PC-9 (cell line): ENCODE measurements at regions not wholly inside any gene's neighbourhood (a gene's known extent, or its start where the extent isn't known, plus 50 kb on each side); places are given as distances from the start of the nearest gene placed in this dataset.
"Not testable (repeated sequence)": the region's sequence is repeated elsewhere in the genome, so short reads cannot be mapped to it uniquely, and the experiment has no call there.

Experiments used
- BruUV-seq: library from RNA; stranded (reverse); fragments of 400-500 nt; replicated peaks from 2 replicates; lab custom pipeline; 2021; lab: Mats Ljungman, UMichigan
- CTCF ChIA-PET: fragments of 300-600 bp; sonication (Branson Sonifier 250); formaldehyde crosslinking; loops from one replicate; lab custom pipeline; 2022; ENCODE audit warnings: antibody characterized with exemption; lab: Charles Lee
- POLR2A ChIA-PET: fragments of 300-600 bp; sonication (Branson Sonifier 250); formaldehyde crosslinking; loops from one replicate; lab custom pipeline; 2022; ENCODE audit warnings: antibody characterized with exemption; ENCODE audit not compliant: unreplicated experiment; lab: Charles Lee
- DNase-seq, 2 experiments: peaks; one replicate each; pipeline versions ENCODE4 v3.0.0 to v3.0.0-alpha.2; 2015 to 2022; ENCODE audit warnings: mixed read lengths in 1 of 2
- H2AFZ ChIP-seq: fragments of 200-600 bp; sonication (generic); 2 replicates; pipeline ENCODE4 v1.8.1; 2017; ENCODE audit warnings: antibody characterized with exemption
- H3F3A ChIP-seq: fragments of 200-600 bp; sonication (generic); 2 replicates; pipeline ENCODE4 v1.8.1; 2017; ENCODE audit warnings: antibody characterized with exemption, mild to moderate bottlenecking, low read depth; ENCODE audit not compliant: insufficient read depth
- H3K27ac ChIP-seq: fragments of 200-600 bp; sonication (generic); 2 replicates; pipeline ENCODE4 v1.6.1; 2016; ENCODE audit warnings: mixed run types
- H3K27me3 ChIP-seq: fragments of 200-600 bp; sonication (generic); 2 replicates; pipeline ENCODE4 v1.6.1; 2016; ENCODE audit warnings: low read depth, mixed run types; ENCODE audit not compliant: insufficient read depth
- H3K36me3 ChIP-seq: fragments of 200-600 bp; sonication (generic); 2 replicates; pipeline ENCODE4 v1.6.1; 2016; ENCODE audit warnings: low read depth, mixed run types
- H3K4me1 ChIP-seq: fragments of 200-600 bp; sonication (generic); replicated peaks from 2 replicates; pipeline ENCODE4 v1.6.1; 2016; ENCODE audit warnings: mixed run types; ENCODE audit not compliant: insufficient read depth
- H3K4me2 ChIP-seq: fragments of 200-600 bp; sonication (generic); 2 replicates; pipeline ENCODE4 v1.6.1; 2017; ENCODE audit warnings: mixed run types
- H3K4me3 ChIP-seq: fragments of 200-600 bp; sonication (generic); 2 replicates; pipeline ENCODE4 v1.6.1; 2016; ENCODE audit warnings: mixed run types
- H3K79me2 ChIP-seq: fragments of 200-600 bp; sonication (generic); 2 replicates; pipeline ENCODE4 v1.6.1; 2017; ENCODE audit warnings: low read depth, mixed run types
- H3K9me2 ChIP-seq: fragments of 200-600 bp; sonication (generic); 2 replicates; pipeline ENCODE4 v1.8.1; 2017; ENCODE audit warnings: mild to moderate bottlenecking; ENCODE audit not compliant: insufficient read depth
- H3K9me3 ChIP-seq: fragments of 200-600 bp; sonication (generic); 2 replicates; pipeline ENCODE4 v1.8.1; 2016; ENCODE audit warnings: low read depth; ENCODE audit not compliant: insufficient read depth
- H4K20me1 ChIP-seq: fragments of 200-600 bp; sonication (generic); 2 replicates; pipeline ENCODE4 v1.8.1; 2017; ENCODE audit not compliant: insufficient read depth
- EZH2 ChIP-seq: fragments of 200-600 bp; sonication (generic); IDR thresholded peaks from 2 replicates; pipeline ENCODE4 v1.8.0; 2017; ENCODE audit warnings: antibody characterized with exemption, low read depth
- intact Hi-C: fragments of 100-400 bp; cut with micrococcal nuclease; formaldehyde crosslinking; loops from one replicate; pipeline ENCODE4 v1.10.0; 2022; ENCODE audit not compliant: unreplicated experiment
- TF ChIP-seq, protein P1 (sequence below): fragments of 200-600 bp; sonication (generic); conservative IDR thresholded peaks from 2 replicates; pipeline ENCODE4 v1.6.1; 2017; ENCODE audit warnings: mixed run types, antibody characterized with exemption, mild to moderate bottlenecking, moderate library complexity

DNA sequence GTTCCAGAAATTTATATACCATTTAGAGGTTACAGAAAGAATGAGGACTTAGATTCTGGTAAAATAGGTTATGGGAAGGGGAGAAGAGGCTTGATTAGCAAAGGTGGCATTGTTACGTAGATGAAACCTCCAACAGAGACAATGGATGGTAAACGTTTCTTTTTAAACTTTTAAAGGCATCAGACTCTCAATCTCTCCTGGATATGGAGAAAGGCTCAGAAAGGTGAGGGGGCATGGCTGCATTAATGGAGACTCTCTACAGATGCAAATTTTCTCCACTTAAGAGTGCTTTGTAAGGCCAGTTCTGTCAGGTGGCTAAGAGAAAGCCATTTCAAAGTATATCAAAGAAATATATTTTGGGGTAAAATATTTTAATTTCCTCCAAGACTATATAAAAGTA, 240.9 kb upstream of the PTER start:
- ChIA-PET CTCF (no interaction called here), POLR2A (no interaction called here)
- Histone ChIP-seq H3K36me3 (no peaks in the 10 kb centered on the region), H3K79me2 (no peaks in the 10 kb centered on the region), H3K9me3 (no peaks in the 10 kb centered on the region), H3K4me2 (no peak overlapping the region), H3K27me3 (no peaks in the 10 kb centered on the region), H3K4me3 (no peak overlapping the region), H3F3A (no peaks in the 10 kb centered on the region), H3K27ac (no peak overlapping the region), H4K20me1 (no peaks in the 10 kb centered on the region), H2AFZ (no peak overlapping the region), H3K4me1 (no peaks in the 10 kb centered on the region), H3K9me2 (no peaks in the 10 kb centered on the region)
- intact Hi-C loops = no loop called here
- DNase-seq = no peak
- BruUV-seq = no TSS peak
- TF ChIP-seq, protein P1, sequence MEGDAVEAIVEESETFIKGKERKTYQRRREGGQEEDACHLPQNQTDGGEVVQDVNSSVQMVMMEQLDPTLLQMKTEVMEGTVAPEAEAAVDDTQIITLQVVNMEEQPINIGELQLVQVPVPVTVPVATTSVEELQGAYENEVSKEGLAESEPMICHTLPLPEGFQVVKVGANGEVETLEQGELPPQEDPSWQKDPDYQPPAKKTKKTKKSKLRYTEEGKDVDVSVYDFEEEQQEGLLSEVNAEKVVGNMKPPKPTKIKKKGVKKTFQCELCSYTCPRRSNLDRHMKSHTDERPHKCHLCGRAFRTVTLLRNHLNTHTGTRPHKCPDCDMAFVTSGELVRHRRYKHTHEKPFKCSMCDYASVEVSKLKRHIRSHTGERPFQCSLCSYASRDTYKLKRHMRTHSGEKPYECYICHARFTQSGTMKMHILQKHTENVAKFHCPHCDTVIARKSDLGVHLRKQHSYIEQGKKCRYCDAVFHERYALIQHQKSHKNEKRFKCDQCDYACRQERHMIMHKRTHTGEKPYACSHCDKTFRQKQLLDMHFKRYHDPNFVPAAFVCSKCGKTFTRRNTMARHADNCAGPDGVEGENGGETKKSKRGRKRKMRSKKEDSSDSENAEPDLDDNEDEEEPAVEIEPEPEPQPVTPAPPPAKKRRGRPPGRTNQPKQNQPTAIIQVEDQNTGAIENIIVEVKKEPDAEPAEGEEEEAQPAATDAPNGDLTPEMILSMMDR = no peak
- no peak for TF ChIP-seq EZH2

DNA sequence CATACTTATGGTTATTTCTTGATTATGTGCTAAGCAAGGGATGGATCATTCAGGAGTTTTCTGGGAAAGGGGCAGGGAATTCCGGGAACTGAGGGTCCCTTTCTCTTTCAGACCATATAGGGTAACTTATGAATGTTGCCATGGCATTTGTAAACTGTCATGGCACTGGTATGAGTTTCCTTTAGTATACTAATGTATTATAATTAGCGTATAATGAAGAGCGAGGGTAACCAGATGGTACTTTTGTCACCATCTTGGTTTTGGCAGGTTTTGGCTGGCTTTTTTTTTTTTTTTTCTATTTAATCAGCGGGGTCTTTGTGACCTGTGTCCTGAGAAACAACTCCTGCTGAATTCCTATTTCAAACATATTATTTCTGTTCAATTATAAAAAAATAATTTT, 237.6 kb upstream of the PTER start:
- H3K4me2 ChIP-seq = no peak overlapping the region
- H3F3A ChIP-seq = no peaks in the 10 kb centered on the region
- H3K4me1 ChIP-seq = no peaks in the 10 kb centered on the region
- H4K20me1 ChIP-seq = no peaks in the 10 kb centered on the region
- intact Hi-C loops = no loop called here
- POLR2A ChIA-PET = no interaction called here
- H3K4me3 ChIP-seq = no peak overlapping the region
- no peaks in the 10 kb centered on the region for H3K9me3 ChIP-seq
- no peak for TF ChIP-seq EZH2
- TF ChIP-seq, protein P1 = no peak
- no peak overlapping the region for H3K27ac ChIP-seq
- DNase-seq = no peak
- H3K27me3 ChIP-seq = no peaks in the 10 kb centered on the region
- CTCF ChIA-PET = no interaction called here
- H3K9me2 ChIP-seq = no peaks in the 10 kb centered on the region
- H3K36me3 ChIP-seq = no peaks in the 10 kb centered on the region
- no TSS peak for BruUV-seq
- no peaks in the 10 kb centered on the region for H3K79me2 ChIP-seq
- no peak overlapping the region for H2AFZ ChIP-seq

GRCh38 chr10:16223618-16224017, 213.2 kb upstream of the PTER start:
- POLR2A ChIA-PET, H3K27ac ChIP-seq, H3K36me3 ChIP-seq, H3K4me2 ChIP-seq, H3K9me3 ChIP-seq, BruUV-seq, DNase-seq, H3K4me1 ChIP-seq, H2AFZ ChIP-seq, H4K20me1 ChIP-seq, H3K4me3 ChIP-seq, CTCF ChIA-PET, intact Hi-C loops, H3K9me2 ChIP-seq, H3K79me2 ChIP-seq, H3K27me3 ChIP-seq, H3F3A ChIP-seq: not testable (repeated sequence)

GRCh38 chr10:16227674-16228073, 209.1 kb upstream of the PTER start:
- no peak for TF ChIP-seq EZH2
- TF ChIP-seq, protein P1 = no peak
- POLR2A ChIA-PET = no interaction called here
- no peak overlapping the region for H3K27ac ChIP-seq
- intact Hi-C loops = no loop called here
- H3K9me3 ChIP-seq = no peaks in the 10 kb centered on the region
- H3K4me2 ChIP-seq = no peak overlapping the region
- H3F3A ChIP-seq = no peaks in the 10 kb centered on the region
- no peaks in the 10 kb centered on the region for H3K36me3 ChIP-seq
- H3K4me1 ChIP-seq = no peaks in the 10 kb centered on the region
- H3K79me2 ChIP-seq = no peaks in the 10 kb centered on the region
- H3K27me3 ChIP-seq = peaks cover 16% of the 10 kb centered on the region
- BruUV-seq = no TSS peak
- H3K9me2 ChIP-seq = no peaks in the 10 kb centered on the region
- H4K20me1 ChIP-seq = no peaks in the 10 kb centered on the region
- H3K4me3 ChIP-seq = no peak overlapping the region
- CTCF ChIA-PET = no interaction called here
- no peak overlapping the region for H2AFZ ChIP-seq
- no peak for DNase-seq
